OCI-LY1 (cell line): ENCODE measurements at regions not wholly inside any gene's neighbourhood (a gene's known extent, or its start where the extent isn't known, plus 50 kb on each side); places are given as distances from the start of the nearest gene placed in this dataset.

Experiments
- EZH2 ChIP-seq: fragments of 200-600 bp; sonication (generic), shearing (Covaris generic); IDR thresholded peaks from 2 replicates; pipeline ENCODE4 v1.8.0; 2017; ENCODE audit warnings: borderline replicate concordance, mixed run types, mild to moderate bottlenecking, antibody characterized with exemption, low read length, moderate library complexity, mixed read lengths
- TF ChIP-seq, protein P1 (sequence below): fragments of 200-600 bp; sonication (generic), shearing (Covaris generic); IDR thresholded peaks from 2 replicates; pipeline ENCODE4 v1.5.1; 2017; ENCODE audit warnings: mild to moderate bottlenecking, antibody characterized with exemption, low read length, moderate library complexity, mixed read lengths

DNA sequence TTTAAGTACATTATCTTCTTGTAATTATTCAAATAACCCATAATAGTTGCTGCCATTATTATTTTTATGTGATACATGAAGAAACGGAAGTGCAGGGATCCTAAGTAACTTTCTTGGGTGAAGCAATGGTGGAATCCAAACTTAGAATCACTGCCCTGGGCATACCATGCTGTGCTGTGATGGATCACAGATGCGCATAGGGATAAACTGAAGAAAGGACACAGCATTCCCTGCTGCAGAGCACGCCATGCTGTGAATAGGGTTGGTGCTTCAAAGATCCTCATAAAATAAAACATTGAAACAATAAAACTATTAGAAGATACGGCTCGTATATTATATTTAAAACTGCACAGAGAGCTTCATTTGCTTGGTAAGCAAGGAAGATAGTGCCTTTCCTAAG lies 211.7 kb upstream of the ADAMTS16 start:
- TF ChIP-seq, protein P1, sequence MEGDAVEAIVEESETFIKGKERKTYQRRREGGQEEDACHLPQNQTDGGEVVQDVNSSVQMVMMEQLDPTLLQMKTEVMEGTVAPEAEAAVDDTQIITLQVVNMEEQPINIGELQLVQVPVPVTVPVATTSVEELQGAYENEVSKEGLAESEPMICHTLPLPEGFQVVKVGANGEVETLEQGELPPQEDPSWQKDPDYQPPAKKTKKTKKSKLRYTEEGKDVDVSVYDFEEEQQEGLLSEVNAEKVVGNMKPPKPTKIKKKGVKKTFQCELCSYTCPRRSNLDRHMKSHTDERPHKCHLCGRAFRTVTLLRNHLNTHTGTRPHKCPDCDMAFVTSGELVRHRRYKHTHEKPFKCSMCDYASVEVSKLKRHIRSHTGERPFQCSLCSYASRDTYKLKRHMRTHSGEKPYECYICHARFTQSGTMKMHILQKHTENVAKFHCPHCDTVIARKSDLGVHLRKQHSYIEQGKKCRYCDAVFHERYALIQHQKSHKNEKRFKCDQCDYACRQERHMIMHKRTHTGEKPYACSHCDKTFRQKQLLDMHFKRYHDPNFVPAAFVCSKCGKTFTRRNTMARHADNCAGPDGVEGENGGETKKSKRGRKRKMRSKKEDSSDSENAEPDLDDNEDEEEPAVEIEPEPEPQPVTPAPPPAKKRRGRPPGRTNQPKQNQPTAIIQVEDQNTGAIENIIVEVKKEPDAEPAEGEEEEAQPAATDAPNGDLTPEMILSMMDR, result no peak
- no peak for TF ChIP-seq EZH2
